ENCODE measurements at regions not wholly inside any gene's neighbourhood (a gene's known extent, or its start where the extent isn't known, plus 50 kb on each side); places are given as distances from the start of the nearest gene placed in this dataset.

- TF ChIP-seq POLR2AphosphoS5 (IDR thresholded peaks at IDR 0.05; ENCODE audit: low read depth, low read length) (no peak), POLR2A (IDR thresholded peaks at IDR 0.05; ENCODE audit: low read depth, low read length) (no peak), TAF1 (IDR thresholded peaks at IDR 0.05; ENCODE audit: borderline replicate concordance, low read depth, low read length) (no peak)
- FAIRE-seq = no peak
Observed at GRCh38 chr6:40753048-40753447, 165.9 kb upstream of the LRFN2 start.

GRCh38 chr6:40744835-40745234 lies 157.7 kb upstream of the LRFN2 start:
- TF ChIP-seq POLR2AphosphoS5 (IDR thresholded peaks at IDR 0.05; ENCODE audit: low read depth, low read length) (no peak), TAF1 (IDR thresholded peaks at IDR 0.05; ENCODE audit: borderline replicate concordance, low read depth, low read length) (no peak), POLR2A (IDR thresholded peaks at IDR 0.05; ENCODE audit: low read depth, low read length) (no peak)

More at GRCh38 chr6:40753048-40753447, 165.9 kb upstream of the LRFN2 start:
- DNase-seq (ENCODE audit: insufficient read length) = no peak

DNA sequence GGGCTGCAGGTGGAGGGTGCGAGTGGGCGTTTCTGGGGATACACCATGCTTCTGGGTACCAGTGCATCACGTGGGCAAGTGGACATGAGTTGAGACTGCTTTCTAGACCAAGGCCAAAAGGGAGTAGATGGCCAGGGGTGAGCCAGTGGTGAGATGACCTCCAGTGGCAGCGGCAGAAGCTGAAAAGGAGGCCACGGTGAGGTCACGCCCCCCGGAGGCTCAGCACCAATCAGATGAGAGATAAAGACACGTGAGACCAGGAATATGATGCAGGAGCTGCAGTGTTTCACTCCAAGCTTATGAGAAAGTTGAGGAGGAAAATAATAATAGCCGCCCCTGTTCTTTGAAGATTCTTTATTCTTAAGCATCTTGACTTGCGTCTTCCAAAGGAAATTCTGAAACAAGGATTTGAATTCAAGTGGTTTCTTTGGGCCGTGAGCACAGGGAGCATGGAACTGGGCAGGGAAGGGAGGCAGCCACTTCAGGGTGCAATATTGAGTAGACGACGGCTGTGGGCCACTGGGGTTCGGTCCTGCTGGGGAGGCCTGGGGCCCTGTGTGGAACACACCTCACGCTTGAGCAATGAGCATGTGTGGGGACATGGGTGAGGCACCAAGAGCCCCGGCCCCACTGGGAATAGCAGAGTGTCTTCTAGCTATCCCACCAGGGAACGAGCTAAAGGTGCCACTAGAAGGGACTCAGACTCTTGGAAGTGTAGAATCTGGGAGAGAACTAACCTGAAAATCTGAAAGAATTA lies 156.7 kb upstream of the LRFN2 start:
- FAIRE-seq (no peak), DNase-seq (ENCODE audit: insufficient read length) (no peak)
- TF ChIP-seq TAF1 (IDR thresholded peaks at IDR 0.05; ENCODE audit: borderline replicate concordance, low read depth, low read length) (no peak), POLR2A (IDR thresholded peaks at IDR 0.05; ENCODE audit: low read depth, low read length) (no peak), POLR2AphosphoS5 (IDR thresholded peaks at IDR 0.05; ENCODE audit: low read depth, low read length) (no peak)

More at GRCh38 chr6:40744835-40745234, 157.7 kb upstream of the LRFN2 start:
- DNase-seq (ENCODE audit: insufficient read length) = no peak
- FAIRE-seq = no peak

GRCh38 chr6:40743226-40743625 lies 156.1 kb upstream of the LRFN2 start:
- no peak for FAIRE-seq
- TF ChIP-seq POLR2AphosphoS5 (IDR thresholded peaks at IDR 0.05; ENCODE audit: low read depth, low read length) (no peak), TAF1 (IDR thresholded peaks at IDR 0.05; ENCODE audit: borderline replicate concordance, low read depth, low read length) (no peak)
- no peak for DNase-seq (ENCODE audit: insufficient read length)

GRCh38 chr6:40740518-40740917 lies 153.4 kb upstream of the LRFN2 start:
- no peak for FAIRE-seq
- DNase-seq (ENCODE audit: insufficient read length) = no peak
- TF ChIP-seq POLR2A (IDR thresholded peaks at IDR 0.05; ENCODE audit: low read depth, low read length) (no peak), TAF1 (IDR thresholded peaks at IDR 0.05; ENCODE audit: borderline replicate concordance, low read depth, low read length) (no peak), POLR2AphosphoS5 (IDR thresholded peaks at IDR 0.05; ENCODE audit: low read depth, low read length) (no peak)

DNA sequence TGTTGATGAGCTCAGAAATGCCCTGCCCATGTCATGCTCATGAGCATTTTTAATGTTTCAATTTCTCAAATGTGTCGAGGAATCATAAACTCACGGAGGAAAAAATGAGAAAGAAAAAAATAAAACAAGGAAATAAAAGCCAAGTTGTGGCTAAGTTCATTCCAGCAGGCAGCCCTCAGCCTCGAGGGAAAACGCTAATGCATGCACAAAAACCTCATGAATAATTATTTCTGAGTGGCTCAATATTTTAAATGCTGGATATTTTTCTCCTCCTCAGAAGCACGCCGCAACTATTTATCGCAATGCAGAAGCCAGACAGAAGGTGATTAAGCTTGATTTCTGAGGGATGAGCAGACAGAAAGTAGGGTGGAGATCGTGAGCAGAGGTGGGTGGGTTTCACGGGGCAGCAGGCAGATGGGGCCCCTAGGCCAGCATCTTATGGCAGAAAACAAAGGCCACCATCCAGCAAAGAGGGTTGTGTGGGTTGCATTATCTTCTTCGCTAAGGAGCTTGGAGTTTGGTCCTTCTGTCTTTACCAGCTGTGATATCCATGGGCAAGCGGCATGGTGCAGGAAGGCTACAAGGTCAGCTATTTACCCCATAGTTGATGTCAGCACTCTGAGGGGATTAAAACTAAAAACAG lies 151.5 kb upstream of the LRFN2 start:
- no peak for TF ChIP-seq POLR2AphosphoS5 (IDR thresholded peaks at IDR 0.05; ENCODE audit: low read depth, low read length)
- TF ChIP-seq TAF1 (IDR thresholded peaks at IDR 0.05; ENCODE audit: borderline replicate concordance, low read depth, low read length) = no peak
- no peak for TF ChIP-seq POLR2A (IDR thresholded peaks at IDR 0.05; ENCODE audit: low read depth, low read length)

GRCh38 chr6:40735521-40735920 lies 148.4 kb upstream of the LRFN2 start:
- FAIRE-seq = no peak
- DNase-seq (ENCODE audit: insufficient read length) = no peak
- TF ChIP-seq POLR2A (IDR thresholded peaks at IDR 0.05; ENCODE audit: low read depth, low read length) = no peak
- no peak for TF ChIP-seq POLR2AphosphoS5 (IDR thresholded peaks at IDR 0.05; ENCODE audit: low read depth, low read length)

More for the DNA sequence above, 151.5 kb upstream of the LRFN2 start:
- DNase-seq (ENCODE audit: insufficient read length) (no peak), FAIRE-seq (no peak)

GRCh38 chr6:40735121-40735520 lies 148.0 kb upstream of the LRFN2 start:
- FAIRE-seq (no peak), DNase-seq (ENCODE audit: insufficient read length) (no peak)
- TF ChIP-seq POLR2A (IDR thresholded peaks at IDR 0.05; ENCODE audit: low read depth, low read length) = no peak
- no peak for TF ChIP-seq TAF1 (IDR thresholded peaks at IDR 0.05; ENCODE audit: borderline replicate concordance, low read depth, low read length)
- no peak for TF ChIP-seq POLR2AphosphoS5 (IDR thresholded peaks at IDR 0.05; ENCODE audit: low read depth, low read length)

DNA sequence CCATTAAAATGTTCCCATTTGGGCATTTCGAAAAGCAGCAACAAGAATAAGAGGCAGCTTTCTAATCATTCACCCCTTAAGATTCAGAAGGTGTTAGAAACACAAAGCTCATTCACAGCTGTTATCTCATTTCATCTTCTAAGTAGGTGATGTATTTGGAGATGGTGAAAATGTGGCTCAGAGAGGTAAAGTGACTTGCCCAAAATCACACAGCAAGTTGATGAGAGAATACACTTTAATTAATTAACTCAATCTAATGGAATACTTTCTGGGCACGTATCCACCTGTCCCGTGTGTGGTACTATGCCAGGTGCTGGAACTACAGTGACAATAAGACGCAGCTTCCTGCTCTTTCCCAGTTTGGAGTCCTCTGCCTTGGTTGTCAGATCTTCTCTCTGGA lies 147.4 kb upstream of the LRFN2 start:
- DNase-seq (ENCODE audit: insufficient read length) (no peak), FAIRE-seq (no peak)
- TF ChIP-seq POLR2A (IDR thresholded peaks at IDR 0.05; ENCODE audit: low read depth, low read length) = no peak
- no peak for TF ChIP-seq POLR2AphosphoS5 (IDR thresholded peaks at IDR 0.05; ENCODE audit: low read depth, low read length)
- TF ChIP-seq TAF1 (IDR thresholded peaks at IDR 0.05; ENCODE audit: borderline replicate concordance, low read depth, low read length) = no peak

DNA sequence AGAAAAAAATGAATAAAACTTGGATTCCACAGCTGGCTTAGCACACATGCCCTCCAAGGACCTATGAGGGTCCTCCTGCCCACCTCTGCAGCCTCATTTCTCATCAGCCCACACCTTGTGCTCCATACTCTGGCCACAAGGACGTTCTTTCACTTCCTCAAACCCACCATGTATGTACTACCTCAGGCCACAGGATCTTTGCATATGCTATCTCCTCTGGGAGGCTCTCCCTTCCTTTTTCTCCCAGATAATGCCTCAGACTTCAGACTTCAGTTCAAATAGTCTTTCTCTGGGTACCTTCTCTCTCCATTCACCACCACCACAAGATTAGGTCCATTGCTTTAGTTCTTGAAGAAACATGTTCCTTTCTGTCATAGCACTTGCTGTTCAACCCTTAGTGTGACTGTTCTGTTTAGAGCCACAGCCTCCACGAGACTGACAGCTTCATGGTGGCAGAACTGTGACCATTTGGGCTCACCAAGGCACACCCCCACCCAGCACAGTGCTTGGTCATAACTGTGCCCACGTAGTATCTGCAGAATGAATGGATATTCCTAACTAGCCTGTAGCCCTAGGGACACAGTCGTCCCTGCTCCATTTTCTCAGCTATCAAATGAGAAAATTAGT lies 146.7 kb upstream of the LRFN2 start:
- no peak for TF ChIP-seq TAF1 (IDR thresholded peaks at IDR 0.05; ENCODE audit: borderline replicate concordance, low read depth, low read length)
- TF ChIP-seq POLR2A (IDR thresholded peaks at IDR 0.05; ENCODE audit: low read depth, low read length) = no peak
- TF ChIP-seq POLR2AphosphoS5 (IDR thresholded peaks at IDR 0.05; ENCODE audit: low read depth, low read length) = no peak
- FAIRE-seq (no peak), DNase-seq (ENCODE audit: insufficient read length) (no peak)

GRCh38 chr6:40733290-40733689 lies 146.1 kb upstream of the LRFN2 start:
- TF ChIP-seq POLR2AphosphoS5 (IDR thresholded peaks at IDR 0.05; ENCODE audit: low read depth, low read length) = no peak
- no peak for TF ChIP-seq POLR2A (IDR thresholded peaks at IDR 0.05; ENCODE audit: low read depth, low read length)
- no peak for DNase-seq (ENCODE audit: insufficient read length)
- FAIRE-seq = no peak

- TF ChIP-seq POLR2AphosphoS5 (IDR thresholded peaks at IDR 0.05; ENCODE audit: low read depth, low read length) (no peak), TAF1 (IDR thresholded peaks at IDR 0.05; ENCODE audit: borderline replicate concordance, low read depth, low read length) (no peak), POLR2A (IDR thresholded peaks at IDR 0.05; ENCODE audit: low read depth, low read length) (no peak)
- no peak for DNase-seq (ENCODE audit: insufficient read length)
- no peak for FAIRE-seq
Observed at GRCh38 chr6:40732878-40733277, 145.7 kb upstream of the LRFN2 start.
